ENCODE measurements at regions not wholly inside any gene's neighbourhood (a gene's known extent, or its start where the extent isn't known, plus 50 kb on each side); places are given as distances from the start of the nearest gene placed in this dataset.
A peak's percentile ranks its signal among the peaks of the same experiment; 100 is the strongest.

DNA sequence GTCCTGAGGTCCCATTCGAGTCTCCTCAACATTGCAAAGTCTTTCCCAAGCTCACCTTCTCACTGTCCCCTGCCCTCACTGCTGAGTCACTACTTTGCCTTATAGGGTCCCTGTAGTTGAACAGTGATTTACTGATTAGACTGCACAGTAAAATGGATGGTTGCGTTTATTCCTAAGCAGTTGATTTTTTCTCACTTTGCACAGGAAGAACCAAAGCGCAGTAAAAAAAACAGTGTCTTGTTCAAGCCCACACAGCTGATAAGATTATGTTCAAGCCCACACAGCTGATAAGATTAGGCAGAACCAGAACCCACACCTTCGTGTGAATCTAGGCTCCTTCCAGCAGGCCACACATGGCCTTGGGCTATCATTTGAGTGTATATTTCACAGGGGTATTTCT, 215.3 kb upstream of the COPS8 start:
- CTCF ChIA-PET, result no interaction called here
- no peak overlapping the region for H3K4me3 Mint-ChIP-seq
- H3K27me3 Mint-ChIP-seq (ENCODE audit: low read depth), result peaks cover 13% of the 10 kb centered on the region

GRCh38 chr2:236871500-236872001, 214.1 kb upstream of the COPS8 start:
- H3K9me3 Mint-ChIP-seq, result peaks cover 8% of the 10 kb centered on the region; the same call in 1 of the 2 replicates
- CTCF ChIA-PET, result interaction anchor here (1.0 kb wide), 1 partner anchor 9 kb away, joined by 3 read pairs; no protein-coding TSS in a partner anchor
- DNase-seq (ENCODE audit: low spot score), result no peak
- no peaks in the 10 kb centered on the region for H3K36me3 Mint-ChIP-seq
- POLR2A ChIA-PET, result no interaction called here
- no peak overlapping the region for H3K27ac Mint-ChIP-seq
- ATAC-seq, result no peak
- H3K4me3 Mint-ChIP-seq, result no peak overlapping the region
- no peak for TF ChIP-seq ZNF263 (CRISPR knock-in tag; IDR thresholded peaks at IDR 0.05; ENCODE audit: low read depth)
- TF ChIP-seq E2F4 (CRISPR knock-in tag; IDR thresholded peaks at IDR 0.05; ENCODE audit: borderline replicate concordance, low read depth), result no peak
- no peak for TF ChIP-seq ESRRA (CRISPR knock-in tag; IDR thresholded peaks at IDR 0.05; ENCODE audit: borderline replicate concordance)
- no peak for TF ChIP-seq HMGXB4 (CRISPR knock-in tag; IDR thresholded peaks at IDR 0.05)
- peak; percentile 30; the same call in 1 of the 2 replicates for TF ChIP-seq GABPB1 (CRISPR knock-in tag; IDR thresholded peaks at IDR 0.05)
- no peak for TF ChIP-seq SMAD4 (CRISPR knock-in tag; IDR thresholded peaks at IDR 0.05)
- TF ChIP-seq IRF2 (CRISPR knock-in tag; IDR thresholded peaks at IDR 0.05; ENCODE audit: borderline replicate concordance, low read depth), result no peak
- H3K27me3 Mint-ChIP-seq (ENCODE audit: low read depth), result peaks cover 11% of the 10 kb centered on the region
- peaks cover 22% of the 10 kb centered on the region for H3K4me1 Mint-ChIP-seq

More for the DNA sequence above, 215.3 kb upstream of the COPS8 start:
- POLR2A ChIA-PET, result no interaction called here
- H3K36me3 Mint-ChIP-seq, result peaks cover 6% of the 10 kb centered on the region
- H3K9me3 Mint-ChIP-seq, result peaks cover 18% of the 10 kb centered on the region
- no peak overlapping the region for H3K27ac Mint-ChIP-seq
- DNase-seq (ENCODE audit: low spot score), result no peak
- ATAC-seq, result no peak
- TF ChIP-seq SMAD3 (CRISPR knock-in tag; IDR thresholded peaks at IDR 0.05; ENCODE audit: borderline replicate concordance) (no peak), NR3C1 (CRISPR knock-in tag; conservative IDR thresholded peaks at IDR 0.05; ENCODE audit: low read depth) (no peak), ZNF423 (CRISPR knock-in tag; IDR thresholded peaks at IDR 0.05) (no peak), GRHL2 (CRISPR knock-in tag; IDR thresholded peaks at IDR 0.05; ENCODE audit: insufficient replicate concordance, severe bottlenecking) (no peak), ZNF232 (CRISPR knock-in tag; IDR thresholded peaks at IDR 0.05) (no peak), HMGA2 (CRISPR knock-in tag; IDR thresholded peaks at IDR 0.05) (no peak), ZNF317 (CRISPR knock-in tag; IDR thresholded peaks at IDR 0.05; ENCODE audit: borderline replicate concordance, low read depth) (no peak), RORB (CRISPR knock-in tag; IDR thresholded peaks at IDR 0.05) (no peak), FOXJ3 (CRISPR knock-in tag; IDR thresholded peaks at IDR 0.05; ENCODE audit: borderline replicate concordance) (no peak)
- TF ChIP-seq, protein P1, sequence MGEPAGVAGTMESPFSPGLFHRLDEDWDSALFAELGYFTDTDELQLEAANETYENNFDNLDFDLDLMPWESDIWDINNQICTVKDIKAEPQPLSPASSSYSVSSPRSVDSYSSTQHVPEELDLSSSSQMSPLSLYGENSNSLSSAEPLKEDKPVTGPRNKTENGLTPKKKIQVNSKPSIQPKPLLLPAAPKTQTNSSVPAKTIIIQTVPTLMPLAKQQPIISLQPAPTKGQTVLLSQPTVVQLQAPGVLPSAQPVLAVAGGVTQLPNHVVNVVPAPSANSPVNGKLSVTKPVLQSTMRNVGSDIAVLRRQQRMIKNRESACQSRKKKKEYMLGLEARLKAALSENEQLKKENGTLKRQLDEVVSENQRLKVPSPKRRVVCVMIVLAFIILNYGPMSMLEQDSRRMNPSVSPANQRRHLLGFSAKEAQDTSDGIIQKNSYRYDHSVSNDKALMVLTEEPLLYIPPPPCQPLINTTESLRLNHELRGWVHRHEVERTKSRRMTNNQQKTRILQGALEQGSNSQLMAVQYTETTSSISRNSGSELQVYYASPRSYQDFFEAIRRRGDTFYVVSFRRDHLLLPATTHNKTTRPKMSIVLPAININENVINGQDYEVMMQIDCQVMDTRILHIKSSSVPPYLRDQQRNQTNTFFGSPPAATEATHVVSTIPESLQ (CRISPR knock-in tag; IDR thresholded peaks at IDR 0.05), result no peak
- TF ChIP-seq, protein P2, sequence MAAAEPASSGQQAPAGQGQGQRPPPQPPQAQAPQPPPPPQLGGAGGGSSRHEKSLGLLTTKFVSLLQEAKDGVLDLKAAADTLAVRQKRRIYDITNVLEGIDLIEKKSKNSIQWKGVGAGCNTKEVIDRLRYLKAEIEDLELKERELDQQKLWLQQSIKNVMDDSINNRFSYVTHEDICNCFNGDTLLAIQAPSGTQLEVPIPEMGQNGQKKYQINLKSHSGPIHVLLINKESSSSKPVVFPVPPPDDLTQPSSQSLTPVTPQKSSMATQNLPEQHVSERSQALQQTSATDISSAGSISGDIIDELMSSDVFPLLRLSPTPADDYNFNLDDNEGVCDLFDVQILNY (CRISPR knock-in tag; IDR thresholded peaks at IDR 0.05), result no peak
- H3K4me1 Mint-ChIP-seq, result peaks cover 17% of the 10 kb centered on the region
